GM06990 (cell line): ENCODE measurements at regions not wholly inside any gene's neighbourhood (a gene's known extent, or its start where the extent isn't known, plus 50 kb on each side); places are given as distances from the start of the nearest gene placed in this dataset.

Source experiments
- DNase-seq: peaks from one replicate; pipeline ENCODE4 v3.0.0-alpha.2; 2011; ENCODE audit not compliant: insufficient read length; ENCODE audit errors: extremely low read depth
- H3K27me3 ChIP-seq: replicated peaks from 2 replicates; pipeline ENCODE4 v1.6.0; 2011; ENCODE audit warnings: low read length; ENCODE audit not compliant: control insufficient read depth, insufficient read depth
- H3K36me3 ChIP-seq: 2 replicates; pipeline ENCODE4 v1.5.1; 2011; ENCODE audit warnings: low read length; ENCODE audit not compliant: control insufficient read depth, insufficient read depth
- H3K4me3 ChIP-seq: replicated peaks from 2 replicates; pipeline ENCODE4 v1.5.1; 2011; ENCODE audit warnings: low read depth, mild to moderate bottlenecking, control low read depth, low read length
- TF ChIP-seq, protein P1 (sequence below): IDR thresholded peaks from 2 replicates; pipeline ENCODE4 v1.5.1; 2011; ENCODE audit warnings: low read length, control low read depth, mild to moderate bottlenecking, inconsistent platforms; ENCODE audit not compliant: insufficient read depth, poor library complexity, severe bottlenecking

DNA sequence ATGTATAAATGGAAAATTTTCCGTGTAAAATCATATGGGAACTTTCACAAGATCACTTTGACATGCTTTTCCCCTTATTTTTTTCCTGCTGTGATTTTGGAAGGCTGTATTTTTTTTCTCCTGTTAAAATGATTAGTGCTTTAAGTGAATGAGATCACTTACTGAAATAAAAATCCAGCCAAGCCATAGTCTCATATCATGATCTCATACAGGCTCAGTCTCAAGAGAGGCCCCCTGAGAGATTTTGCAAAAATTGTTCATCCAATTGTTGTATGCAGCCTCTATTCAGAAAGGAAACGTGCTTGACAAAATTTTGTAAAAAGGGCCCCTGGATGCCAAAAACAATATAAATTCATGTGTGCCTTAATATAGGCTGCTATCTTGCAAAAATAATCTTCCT, 528.2 kb downstream of the HDGFL1 start:
- TF ChIP-seq, protein P1, sequence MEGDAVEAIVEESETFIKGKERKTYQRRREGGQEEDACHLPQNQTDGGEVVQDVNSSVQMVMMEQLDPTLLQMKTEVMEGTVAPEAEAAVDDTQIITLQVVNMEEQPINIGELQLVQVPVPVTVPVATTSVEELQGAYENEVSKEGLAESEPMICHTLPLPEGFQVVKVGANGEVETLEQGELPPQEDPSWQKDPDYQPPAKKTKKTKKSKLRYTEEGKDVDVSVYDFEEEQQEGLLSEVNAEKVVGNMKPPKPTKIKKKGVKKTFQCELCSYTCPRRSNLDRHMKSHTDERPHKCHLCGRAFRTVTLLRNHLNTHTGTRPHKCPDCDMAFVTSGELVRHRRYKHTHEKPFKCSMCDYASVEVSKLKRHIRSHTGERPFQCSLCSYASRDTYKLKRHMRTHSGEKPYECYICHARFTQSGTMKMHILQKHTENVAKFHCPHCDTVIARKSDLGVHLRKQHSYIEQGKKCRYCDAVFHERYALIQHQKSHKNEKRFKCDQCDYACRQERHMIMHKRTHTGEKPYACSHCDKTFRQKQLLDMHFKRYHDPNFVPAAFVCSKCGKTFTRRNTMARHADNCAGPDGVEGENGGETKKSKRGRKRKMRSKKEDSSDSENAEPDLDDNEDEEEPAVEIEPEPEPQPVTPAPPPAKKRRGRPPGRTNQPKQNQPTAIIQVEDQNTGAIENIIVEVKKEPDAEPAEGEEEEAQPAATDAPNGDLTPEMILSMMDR: no peak
- Histone ChIP-seq H3K27me3 (no peaks in the 10 kb centered on the region), H3K4me3 (no peak overlapping the region)

DNA sequence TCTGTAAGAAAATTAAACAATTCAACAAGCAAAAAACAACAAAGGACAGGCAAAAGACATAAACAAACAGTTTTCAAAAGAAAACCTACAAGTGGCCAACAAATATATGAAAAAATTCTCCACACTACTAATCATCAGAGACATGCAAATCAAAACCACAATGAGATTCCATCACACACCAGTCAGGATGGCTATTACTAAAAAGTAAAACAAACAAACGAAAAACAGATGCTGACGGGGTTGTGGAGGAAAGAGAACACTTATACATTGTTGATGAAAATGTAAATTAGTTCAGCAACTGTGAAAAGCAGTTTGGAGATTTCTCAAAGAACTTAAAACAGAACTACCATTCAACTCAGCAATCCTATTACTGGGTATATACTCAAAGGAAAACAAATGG, 537.6 kb downstream of the HDGFL1 start:
- H3K27me3 ChIP-seq: no peaks in the 10 kb centered on the region

More for the DNA sequence above, 528.2 kb downstream of the HDGFL1 start:
- no peaks in the 10 kb centered on the region for H3K36me3 ChIP-seq
- no peak for DNase-seq

DNA sequence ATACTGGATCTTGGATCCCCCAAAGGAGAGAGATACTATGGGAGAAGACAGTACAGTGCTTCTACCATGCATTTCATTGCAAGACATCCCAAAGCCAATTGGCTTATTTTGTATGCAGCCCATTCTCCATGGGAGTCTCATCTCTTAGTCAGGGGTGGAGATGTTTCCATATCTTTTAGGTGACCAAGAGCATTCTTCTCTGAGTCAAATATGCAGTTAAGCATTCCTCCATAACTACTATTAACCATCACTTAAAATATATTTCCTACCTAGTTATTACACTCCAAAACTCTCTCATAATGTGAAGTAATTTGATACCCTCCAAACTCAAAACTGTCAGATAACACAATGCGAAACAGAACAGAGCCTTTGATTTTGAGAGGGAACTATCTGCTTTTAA, 542.6 kb downstream of the HDGFL1 start:
- TF ChIP-seq, protein P1: no peak
- DNase-seq: no peak
- no peak overlapping the region for H3K4me3 ChIP-seq
- no peaks in the 10 kb centered on the region for H3K27me3 ChIP-seq
- H3K36me3 ChIP-seq: no peaks in the 10 kb centered on the region

More for the DNA sequence above, 537.6 kb downstream of the HDGFL1 start:
- H3K4me3 ChIP-seq: no peak overlapping the region
- DNase-seq: no peak
- no peaks in the 10 kb centered on the region for H3K36me3 ChIP-seq
- TF ChIP-seq, protein P1: no peak

DNA sequence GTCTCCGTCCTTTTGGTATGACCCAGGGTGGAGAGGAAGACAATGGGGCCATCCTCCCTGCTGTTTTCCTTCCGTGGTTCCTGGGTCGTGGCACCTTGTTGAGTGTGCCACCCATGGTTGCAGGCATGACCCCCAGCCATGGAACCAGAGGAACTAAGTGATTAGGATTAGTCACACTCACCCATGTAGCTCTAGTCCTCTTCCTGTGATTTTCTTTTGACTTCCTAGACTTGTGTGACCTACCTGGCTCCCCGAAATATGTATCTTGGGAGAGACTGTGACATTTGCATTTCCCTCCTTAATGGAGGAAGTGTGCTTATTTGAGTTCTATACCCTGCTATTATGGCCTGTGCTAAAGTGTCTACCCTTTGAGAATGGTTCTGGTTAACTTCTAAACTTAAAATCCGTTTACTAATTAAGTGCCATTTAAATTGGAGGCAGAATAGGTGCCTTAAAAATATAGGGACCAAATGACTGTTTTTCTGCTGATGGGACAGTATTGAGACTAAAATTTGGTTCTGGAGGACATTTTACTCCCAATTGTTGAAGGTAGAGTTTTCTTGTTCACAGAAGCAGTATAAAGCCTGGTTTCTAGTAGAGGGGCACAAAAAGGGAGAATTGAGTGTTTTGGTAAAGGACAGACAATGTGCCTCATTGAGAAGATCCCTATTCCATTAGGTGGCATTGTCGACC, 545.6 kb downstream of the HDGFL1 start:
- H3K4me3 ChIP-seq: no peak overlapping the region
- no peaks in the 10 kb centered on the region for H3K27me3 ChIP-seq
- no peaks in the 10 kb centered on the region for H3K36me3 ChIP-seq
- TF ChIP-seq, protein P1: no peak
- no peak for DNase-seq

DNA sequence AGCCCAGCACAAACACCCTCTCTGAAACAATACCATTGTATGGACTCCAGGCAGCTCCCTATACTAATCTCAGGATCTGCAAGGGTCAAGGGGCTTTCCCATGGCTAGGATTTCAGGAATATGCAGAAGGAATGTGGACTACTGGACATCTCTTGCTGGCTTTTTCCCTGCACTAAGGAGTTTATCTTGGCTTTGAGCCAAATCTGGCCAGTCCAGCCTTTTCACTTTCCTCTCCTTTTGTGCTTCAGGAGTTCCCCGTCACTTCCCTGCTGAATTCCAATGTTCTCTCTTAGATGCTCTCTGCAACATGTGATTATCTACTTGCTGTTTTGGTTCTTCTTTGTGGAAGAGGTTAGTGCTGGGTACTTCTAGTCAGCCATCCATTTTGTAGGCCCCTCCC, 568.2 kb downstream of the HDGFL1 start:
- Histone ChIP-seq H3K36me3 (no peaks in the 10 kb centered on the region), H3K27me3 (no peaks in the 10 kb centered on the region), H3K4me3 (no peak overlapping the region)
- no peak for DNase-seq
- TF ChIP-seq, protein P1: no peak

DNA sequence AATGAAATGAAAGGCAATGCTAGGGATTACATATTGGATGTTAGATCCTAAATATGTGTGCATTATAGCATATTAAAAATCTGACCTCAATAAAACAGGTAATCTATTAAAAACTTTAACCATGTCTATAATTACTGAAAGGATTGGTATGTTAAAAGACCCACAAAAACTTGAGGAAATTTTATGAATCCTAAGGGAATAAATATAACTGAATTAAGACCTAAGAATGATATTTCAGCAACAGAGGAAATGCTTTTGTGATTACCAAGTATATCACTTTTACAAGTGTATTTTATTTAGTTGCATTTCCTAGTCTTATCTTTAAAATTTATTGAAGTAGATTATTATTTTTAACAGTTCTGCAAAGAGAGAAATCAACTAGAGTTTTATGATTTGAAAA, 571.5 kb downstream of the HDGFL1 start:
- no peak for DNase-seq
- no peak overlapping the region for H3K4me3 ChIP-seq
- TF ChIP-seq, protein P1: no peak
- H3K27me3 ChIP-seq: no peaks in the 10 kb centered on the region
- H3K36me3 ChIP-seq: no peaks in the 10 kb centered on the region
